ENCODE measurements at regions not wholly inside any gene's neighbourhood (a gene's known extent, or its start where the extent isn't known, plus 50 kb on each side); places are given as distances from the start of the nearest gene placed in this dataset.
A peak's percentile ranks its signal among the peaks of the same experiment; 100 is the strongest.

- no peak for DNase-seq (ENCODE audit: low read depth)
Measured at GRCh38 chr11:123303924-123304323, 108.9 kb upstream of the CLMP start.

GRCh38 chr11:123302751-123303195 lies 107.7 kb upstream of the CLMP start:
- peak; percentile 30 for DNase-seq (ENCODE audit: low read depth)

GRCh38 chr11:123301696-123302400 lies 106.8 kb upstream of the CLMP start:
- peak; percentile 4 for DNase-seq (ENCODE audit: low read depth)

- DNase-seq (ENCODE audit: low read depth): peak; percentile 87
Measured at GRCh38 chr11:123301013-123301591, 106.1 kb upstream of the CLMP start.

GRCh38 chr11:123299721-123300120 lies 104.7 kb upstream of the CLMP start:
- DNase-seq (ENCODE audit: low read depth): no peak

GRCh38 chr11:123298488-123299447 lies 103.7 kb upstream of the CLMP start:
- no peak for DNase-seq (ENCODE audit: low read depth)

- DNase-seq (ENCODE audit: low read depth): peak; percentile 11
Measured at GRCh38 chr11:123292647-123293046, 97.6 kb upstream of the CLMP start.

GRCh38 chr11:123291201-123291869 lies 96.3 kb upstream of the CLMP start:
- no peak for DNase-seq (ENCODE audit: low read depth)

GRCh38 chr11:123286761-123287160 lies 91.7 kb upstream of the CLMP start:
- peak; percentile 70 for DNase-seq (ENCODE audit: low read depth)

- DNase-seq (ENCODE audit: low read depth): no peak
Measured at GRCh38 chr11:123286255-123286654, 91.2 kb upstream of the CLMP start.

GRCh38 chr11:123284454-123284853 lies 89.4 kb upstream of the CLMP start:
- no peak for DNase-seq (ENCODE audit: low read depth)

GRCh38 chr11:123282597-123282996 lies 87.5 kb upstream of the CLMP start:
- DNase-seq (ENCODE audit: low read depth): no peak

- DNase-seq (ENCODE audit: low read depth): no peak
Measured at GRCh38 chr11:123273616-123274015, 78.6 kb upstream of the CLMP start.

GRCh38 chr11:123272565-123272964 lies 77.5 kb upstream of the CLMP start:
- DNase-seq (ENCODE audit: low read depth): no peak

- DNase-seq (ENCODE audit: low read depth): no peak
Measured at GRCh38 chr11:123268156-123268555, 73.1 kb upstream of the CLMP start.

- no peak for DNase-seq (ENCODE audit: low read depth)
Measured at GRCh38 chr11:123265951-123266350, 70.9 kb upstream of the CLMP start.

- DNase-seq (ENCODE audit: low read depth): no peak
Measured at GRCh38 chr11:123264431-123264780, 69.4 kb upstream of the CLMP start.

- peak; percentile 56 for DNase-seq (ENCODE audit: low read depth)
Measured at GRCh38 chr11:123261345-123262106, 66.5 kb upstream of the CLMP start.

- no peak for DNase-seq (ENCODE audit: low read depth)
Measured at GRCh38 chr11:123260511-123261211, 65.6 kb upstream of the CLMP start.

- DNase-seq (ENCODE audit: low read depth): no peak
Measured at GRCh38 chr11:123258877-123259276, 63.8 kb upstream of the CLMP start.

GRCh38 chr11:123257370-123257769 lies 62.3 kb upstream of the CLMP start:
- no peak for DNase-seq (ENCODE audit: low read depth)
